Astrocyte (in vitro differentiated cells and primary cell): ENCODE measurements at regions not wholly inside any gene's neighbourhood (a gene's known extent, or its start where the extent isn't known, plus 50 kb on each side); places are given as distances from the start of the nearest gene placed in this dataset.

Source experiments
- CTCF ChIP-seq: IDR thresholded peaks from 2 replicates; pipeline ENCODE4 v1.5.1; 2011; ENCODE audit warnings: low read depth, mild to moderate bottlenecking, inconsistent platforms, low read length, moderate library complexity; ENCODE audit not compliant: insufficient read depth
- EZH2 ChIP-seq: IDR thresholded peaks from 2 replicates; pipeline ENCODE4 v1.6.1; 2012; ENCODE audit warnings: mild to moderate bottlenecking, low read length, inconsistent platforms; ENCODE audit not compliant: insufficient read depth

DNA sequence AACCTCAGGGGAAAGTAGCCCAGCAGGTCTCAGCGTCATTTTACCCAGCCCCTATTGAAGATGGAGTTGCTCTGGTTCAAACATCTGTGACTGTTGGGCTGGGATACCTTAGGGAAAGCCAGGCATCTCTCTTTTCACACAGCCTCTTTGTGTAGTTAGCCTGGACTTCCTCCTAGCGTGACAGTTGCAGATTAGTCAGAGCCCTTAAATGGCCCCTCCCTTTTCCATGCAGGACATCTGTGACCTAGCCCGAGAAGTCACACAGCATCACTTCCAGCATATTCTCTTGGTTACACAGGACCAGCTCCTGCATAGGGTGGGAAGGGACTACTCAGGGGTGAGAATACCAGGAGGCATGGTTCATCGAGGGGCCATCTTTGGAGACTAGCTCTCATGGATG is 375.0 kb upstream of the RBFOX1 start:
- TF ChIP-seq CTCF (no peak), EZH2 (no peak)
